DMS114 treated with DMSO at 0.1 percent for 48 hours (cell line): ENCODE measurements at regions not wholly inside any gene's neighbourhood (a gene's known extent, or its start where the extent isn't known, plus 50 kb on each side); places are given as distances from the start of the nearest gene placed in this dataset.
"Not testable (repeated sequence)": the region's sequence is repeated elsewhere in the genome, so short reads cannot be mapped to it uniquely, and the experiment has no call there.

Source experiments
- DNase-seq: peaks from one replicate; lab custom pipeline; 2025; ENCODE audit not compliant: unreplicated experiment; lab: John Stamatoyannopoulos, UW

DNA sequence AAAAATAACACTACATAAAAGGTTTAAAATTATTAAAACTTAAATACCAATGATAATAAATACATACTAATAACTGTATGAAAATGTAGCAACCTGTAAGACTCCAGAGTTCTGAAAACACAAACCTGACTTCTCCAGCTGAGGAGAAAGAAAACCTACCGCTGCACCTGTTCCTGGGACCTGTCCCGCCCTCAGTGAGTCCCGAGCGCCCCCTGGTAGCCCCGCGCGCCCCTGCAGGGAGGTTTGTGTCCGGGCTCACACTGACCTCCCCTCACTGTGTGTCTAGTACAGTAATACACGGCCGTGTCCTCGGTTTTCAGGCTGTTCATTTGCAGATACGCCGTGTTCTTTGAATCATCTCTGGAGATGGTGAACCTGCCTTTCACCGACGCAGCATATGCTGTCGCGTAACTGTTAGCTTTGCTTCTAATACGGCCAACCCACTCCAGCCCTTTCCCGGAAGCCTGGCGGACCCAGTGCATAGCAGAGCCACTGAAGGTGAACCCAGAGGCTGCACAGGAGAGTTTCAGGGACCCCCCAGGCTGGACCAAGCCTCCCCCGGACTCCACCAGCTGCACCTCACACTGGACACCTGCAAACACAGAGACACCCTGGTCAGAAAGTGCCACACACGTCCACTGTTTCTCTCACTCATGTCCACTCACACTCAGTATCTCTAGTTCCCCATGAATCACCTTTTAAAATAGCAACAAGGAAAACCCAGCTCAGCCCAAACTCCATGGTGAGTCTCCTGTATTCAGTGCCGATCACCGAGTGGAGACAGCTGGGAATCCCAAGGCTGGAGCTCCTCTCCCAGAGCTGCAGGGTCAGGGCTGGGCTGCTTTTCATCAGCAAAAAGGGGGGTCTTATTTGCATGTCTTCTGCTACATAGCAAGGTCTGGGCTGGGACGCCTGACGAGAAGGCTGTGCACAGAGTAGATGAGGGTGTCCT lies 1276.3 kb downstream of the TMEM121 start:
- DNase-seq = no peak

DNA sequence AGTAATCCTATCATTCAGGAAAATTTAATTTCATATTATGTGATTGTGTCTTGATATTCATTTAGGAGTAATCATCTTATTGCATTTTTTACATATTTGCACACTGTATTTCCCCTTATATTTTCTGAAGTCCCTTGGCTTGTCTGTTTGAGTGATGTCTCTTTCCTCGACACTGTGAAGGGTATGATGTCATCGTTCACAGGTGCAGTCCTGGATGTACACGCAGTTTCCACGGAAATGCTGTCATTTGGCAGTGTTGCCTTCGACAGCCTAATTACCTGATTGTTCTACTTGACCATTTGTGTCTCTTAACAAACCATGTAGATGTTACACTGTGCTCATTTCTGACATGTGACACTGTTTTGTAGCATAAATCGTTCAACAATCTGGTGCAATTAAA lies 1277.0 kb downstream of the TMEM121 start:
- no peak for DNase-seq

DNA sequence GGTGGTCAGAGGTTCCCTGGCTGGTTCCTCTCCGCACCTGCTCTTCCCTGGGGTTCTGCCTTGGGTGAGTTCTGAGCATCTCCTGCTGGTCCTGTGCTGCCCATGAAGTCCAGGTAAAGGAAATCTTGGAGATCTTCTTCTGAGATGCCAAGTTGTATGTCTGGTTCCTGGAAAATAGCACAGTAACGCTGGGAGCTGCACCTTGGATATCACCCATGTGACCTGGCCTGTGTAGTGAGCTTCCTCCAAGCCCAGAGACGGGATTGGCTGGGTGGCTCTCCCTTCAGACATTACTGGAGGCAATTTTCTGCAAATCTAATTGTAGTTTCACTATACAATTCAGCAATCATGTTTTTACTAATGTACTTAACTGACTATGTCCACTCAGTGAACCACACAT lies 1281.1 kb downstream of the TMEM121 start:
- no peak for DNase-seq

DNA sequence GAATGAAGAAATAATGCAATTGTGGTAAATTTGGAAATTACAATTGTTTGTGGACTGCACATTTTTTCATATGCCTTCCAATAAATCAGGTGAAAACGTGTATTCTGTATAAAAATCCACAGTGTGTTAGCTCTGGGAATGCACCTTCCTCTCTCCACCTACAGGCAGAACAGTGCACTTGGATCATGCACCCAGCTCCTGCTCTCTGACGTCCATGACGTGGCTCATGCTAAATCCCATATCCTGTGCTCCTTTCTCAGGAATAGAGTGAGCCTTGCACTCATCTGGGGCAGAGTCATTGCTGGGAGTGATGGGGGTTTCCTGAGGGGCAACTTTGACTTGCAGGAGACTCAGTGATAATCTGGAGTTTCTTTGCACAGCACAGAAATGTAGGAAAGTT lies 1282.1 kb downstream of the TMEM121 start:
- no peak for DNase-seq

DNA sequence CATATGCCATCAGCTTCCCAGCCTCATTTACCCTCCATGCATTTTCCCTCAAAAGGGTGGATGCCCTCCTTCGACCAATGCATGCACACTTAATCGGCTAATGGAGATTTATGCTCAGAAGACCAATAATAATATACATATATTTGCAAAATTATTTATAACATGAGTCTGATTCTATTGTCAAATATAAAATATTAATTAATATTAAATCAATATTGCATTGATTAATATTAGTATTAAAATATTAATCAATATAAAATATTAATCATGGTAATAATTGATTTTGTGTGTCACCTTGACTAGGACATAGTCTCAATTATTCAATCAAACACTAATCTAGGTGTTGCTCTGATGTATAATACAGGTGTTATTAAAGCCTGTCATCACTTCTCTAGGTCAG lies 1282.5 kb downstream of the TMEM121 start:
- DNase-seq = no peak

DNA sequence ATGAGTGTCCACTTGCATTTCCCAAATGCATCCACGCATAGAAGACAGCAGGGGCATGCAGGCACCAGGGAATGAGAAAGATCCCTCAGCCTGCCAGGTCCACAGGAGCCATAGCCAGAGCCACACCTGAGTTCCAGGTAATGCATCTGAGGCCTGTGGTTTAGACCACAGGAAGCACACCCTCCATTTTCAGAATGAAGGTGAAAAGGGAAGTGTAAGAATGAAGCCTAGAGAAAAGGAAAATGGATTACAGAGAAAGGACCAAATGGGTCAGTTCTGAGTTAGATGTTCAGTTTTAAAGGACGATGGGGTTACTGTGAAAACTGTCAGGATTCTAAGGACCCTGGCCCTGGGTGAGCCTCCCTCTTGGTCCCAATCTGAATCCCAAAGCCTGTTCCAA lies 1283.2 kb downstream of the TMEM121 start:
- DNase-seq = no peak

DNA sequence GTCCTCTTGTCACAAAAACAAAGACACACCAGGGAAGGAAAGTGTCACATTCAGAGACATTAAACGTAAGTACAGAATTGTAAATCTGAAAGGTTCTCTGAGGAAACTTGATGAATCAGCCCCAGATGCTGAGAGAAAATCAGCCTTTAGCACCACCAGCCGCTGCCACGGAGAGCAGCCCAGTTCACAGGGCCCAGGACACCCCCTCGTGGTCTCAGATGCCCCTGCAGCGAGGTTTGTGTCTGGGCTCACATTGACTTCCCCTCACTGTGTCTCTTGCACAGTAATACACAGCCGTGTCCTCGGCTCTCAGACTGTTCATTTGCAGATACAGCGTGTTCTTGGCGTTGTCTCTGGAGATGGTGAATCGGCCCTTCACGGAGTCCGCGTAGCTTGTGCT lies 1283.8 kb downstream of the TMEM121 start:
- not testable (repeated sequence) for DNase-seq

DNA sequence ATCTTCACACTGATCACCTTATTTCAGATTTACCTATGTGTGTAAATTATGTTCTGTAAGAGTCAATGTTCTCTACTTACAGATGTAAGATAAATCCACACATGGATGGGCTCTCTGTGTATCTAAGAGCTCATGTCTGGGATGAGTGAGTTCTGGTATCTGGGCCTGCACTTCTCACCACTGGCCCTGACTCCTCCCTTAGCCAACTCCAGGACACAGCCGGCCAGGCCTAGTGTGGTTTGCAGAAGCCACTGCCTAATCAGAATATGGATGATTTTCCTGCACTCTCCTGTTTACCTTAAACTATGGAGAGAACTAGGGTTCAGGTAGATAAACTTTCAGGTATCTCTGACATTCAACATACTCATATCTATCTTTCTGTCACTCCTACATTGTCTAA lies 1284.8 kb downstream of the TMEM121 start:
- DNase-seq = no peak

DNA sequence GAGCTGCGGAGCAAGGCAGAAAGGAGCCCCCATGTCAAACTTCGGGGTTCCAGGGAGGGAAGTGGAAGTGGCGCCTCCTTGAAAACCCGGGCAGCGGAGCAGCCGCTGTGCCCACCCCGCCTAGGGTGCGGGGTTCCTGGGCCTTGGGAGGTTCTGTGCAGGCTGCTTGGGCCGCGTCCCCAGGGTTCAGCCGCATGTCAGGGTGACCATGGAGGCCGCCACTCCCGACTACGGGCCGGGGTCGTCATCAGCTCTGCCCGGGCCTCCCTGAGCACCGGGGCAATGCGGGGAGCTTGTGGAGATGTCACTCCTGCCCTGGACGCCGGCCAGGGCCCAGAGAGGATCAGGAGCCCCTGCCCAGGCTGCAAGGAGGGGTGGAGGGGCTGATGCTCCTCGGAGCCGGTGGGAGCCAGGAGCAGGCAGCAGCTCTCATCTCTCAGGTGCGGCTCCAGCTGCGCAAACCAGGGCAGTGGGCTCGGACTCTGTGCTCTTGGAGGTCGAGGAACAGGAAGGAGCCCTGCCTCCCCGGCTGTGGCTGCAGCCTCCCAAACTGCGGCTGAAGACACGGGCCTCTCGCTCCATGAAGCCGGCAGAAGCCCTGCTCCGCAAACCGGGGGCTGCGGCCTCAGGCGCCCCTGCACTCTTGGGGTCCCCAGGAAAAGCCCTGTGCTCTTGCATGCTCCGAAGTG lies 1286.5 kb downstream of the TMEM121 start:
- no peak for DNase-seq

DNA sequence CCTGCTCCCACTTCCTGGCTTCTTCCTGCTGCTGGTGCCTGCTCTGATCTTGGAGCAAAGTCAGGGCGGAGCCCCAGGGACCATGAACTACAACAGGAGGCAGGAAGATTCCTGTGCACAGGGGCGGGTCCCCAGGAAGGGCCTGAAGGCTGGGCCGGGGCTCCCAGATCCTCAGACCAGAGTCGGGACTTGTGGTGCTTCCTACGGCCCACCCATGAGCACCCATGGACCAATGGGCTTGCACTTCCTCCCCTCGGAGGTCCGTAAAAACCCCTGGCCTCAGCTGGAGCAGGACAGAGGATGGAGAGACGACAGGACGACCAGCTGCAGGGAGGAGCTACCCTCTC lies 1287.1 kb downstream of the TMEM121 start:
- no peak for DNase-seq

DNA sequence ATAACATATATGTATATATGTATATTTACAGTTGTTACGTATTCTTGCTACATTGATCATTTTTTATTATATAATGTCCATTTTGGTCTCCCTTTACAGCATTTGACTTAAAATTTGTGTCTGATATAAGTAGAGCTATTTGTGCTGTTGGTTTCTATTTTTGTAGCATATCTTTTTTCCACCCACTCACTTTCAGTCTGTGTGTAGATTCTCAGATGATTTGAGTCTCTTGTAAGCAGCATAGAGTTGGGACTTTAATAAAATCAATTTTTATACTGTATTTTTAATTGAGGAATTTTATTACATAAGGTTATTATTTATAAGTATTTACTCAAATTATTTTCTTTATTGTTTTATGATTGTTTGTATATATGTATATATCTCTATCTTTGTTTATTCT lies 1293.7 kb downstream of the TMEM121 start:
- no peak for DNase-seq

DNA sequence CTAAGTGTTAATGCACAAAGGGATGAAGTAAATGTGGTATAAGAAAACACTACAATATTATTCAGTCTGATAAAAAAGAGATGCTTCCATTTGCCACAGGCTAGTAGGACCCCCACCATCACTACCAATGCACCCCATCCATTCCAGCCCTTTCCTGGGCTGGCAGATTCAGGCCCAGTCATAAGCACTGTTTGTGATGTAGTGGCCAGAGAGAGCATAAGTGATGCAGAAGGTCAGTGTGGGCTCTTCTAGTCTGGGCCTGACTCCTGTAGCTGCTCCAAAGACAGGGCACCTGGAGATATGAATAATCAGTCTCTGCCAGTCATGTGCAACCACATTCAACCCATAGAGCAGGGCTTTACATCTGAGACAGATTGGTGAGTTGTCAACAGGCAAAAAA lies 1294.7 kb downstream of the TMEM121 start:
- DNase-seq = no peak

DNA sequence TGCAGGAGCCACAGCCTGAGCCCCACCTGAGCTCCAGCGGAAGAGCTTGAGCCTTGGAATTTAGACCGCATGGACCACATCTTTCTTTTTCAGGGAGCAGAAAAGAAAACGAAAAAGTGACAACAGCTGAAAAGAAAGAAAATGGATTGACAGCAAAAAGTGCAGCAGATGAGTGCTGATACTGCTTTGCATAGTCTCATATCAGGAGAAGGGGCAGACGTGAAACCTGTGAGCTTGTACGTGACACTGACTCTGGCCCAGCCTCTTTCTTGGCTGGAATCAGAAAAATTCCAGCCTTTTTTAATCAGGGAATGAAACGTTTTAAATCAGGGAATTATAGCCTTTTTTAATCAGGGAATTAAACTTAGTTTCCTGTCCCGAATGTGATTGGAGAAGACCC lies 1296.5 kb downstream of the TMEM121 start:
- no peak for DNase-seq

DNA sequence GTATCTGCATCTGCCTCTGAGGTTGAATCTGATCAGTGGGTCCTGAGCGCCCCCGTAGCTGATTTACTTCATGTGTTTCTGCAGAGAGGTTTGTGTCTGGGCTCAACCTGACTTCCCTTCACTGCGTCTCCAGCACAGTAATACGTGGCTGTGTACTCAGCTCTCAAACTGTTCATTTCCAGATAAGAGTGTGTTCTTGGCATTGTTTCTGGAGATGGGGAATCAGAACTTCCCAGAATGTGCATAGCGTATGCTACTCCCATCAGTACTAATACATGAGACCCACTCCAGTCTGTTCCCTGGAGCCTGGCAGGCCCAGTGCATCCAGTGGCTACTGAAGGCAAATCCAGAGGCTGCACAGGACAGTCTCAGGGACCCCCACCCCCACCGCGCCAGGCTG lies 1297.2 kb downstream of the TMEM121 start:
- no peak for DNase-seq

DNA sequence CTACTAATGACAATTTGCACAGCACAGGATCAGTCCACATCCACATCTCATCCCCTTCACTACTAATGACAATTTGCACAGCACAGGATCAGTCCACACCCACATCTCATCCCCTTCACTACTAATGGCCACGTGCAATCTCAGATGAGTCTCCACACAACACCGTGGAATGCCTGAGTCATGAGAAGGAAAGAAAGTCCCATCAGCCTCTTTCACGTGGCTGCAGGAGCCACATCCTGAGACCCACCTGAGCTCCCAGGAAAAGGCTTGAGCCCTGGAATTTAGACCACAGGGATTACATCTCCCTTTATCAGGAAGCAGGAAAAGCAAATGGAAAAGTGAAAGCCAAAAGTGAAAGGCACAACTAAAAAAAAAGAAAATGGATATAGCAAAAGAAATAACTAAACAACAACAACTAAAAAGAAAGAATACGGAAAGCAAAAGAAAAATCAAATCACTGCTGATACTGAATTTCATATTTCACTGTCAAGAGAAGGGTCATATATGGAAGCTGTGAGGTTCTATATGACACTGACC lies 1300.5 kb downstream of the TMEM121 start:
- no peak for DNase-seq

DNA sequence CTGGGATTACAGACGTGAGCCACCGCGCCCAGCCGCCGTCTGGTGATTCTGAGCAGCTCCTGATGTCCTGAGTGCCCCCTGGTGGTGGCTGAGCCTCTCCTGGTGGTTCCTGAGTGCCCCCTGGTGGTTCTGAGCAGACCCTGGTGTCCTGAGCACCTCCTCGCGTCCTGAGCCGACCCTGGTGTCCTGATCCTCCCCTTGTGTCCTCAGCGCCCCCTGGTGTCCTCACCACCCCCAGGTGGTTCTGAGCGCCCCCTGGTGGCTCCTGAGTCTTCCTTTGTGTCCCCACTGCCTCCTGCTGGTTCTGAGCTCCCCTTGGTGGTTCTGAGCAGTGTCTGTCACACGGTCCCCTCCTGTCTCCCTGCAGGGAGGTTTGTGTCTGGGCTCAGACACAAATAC lies 1304.9 kb downstream of the TMEM121 start:
- no peak for DNase-seq

DNA sequence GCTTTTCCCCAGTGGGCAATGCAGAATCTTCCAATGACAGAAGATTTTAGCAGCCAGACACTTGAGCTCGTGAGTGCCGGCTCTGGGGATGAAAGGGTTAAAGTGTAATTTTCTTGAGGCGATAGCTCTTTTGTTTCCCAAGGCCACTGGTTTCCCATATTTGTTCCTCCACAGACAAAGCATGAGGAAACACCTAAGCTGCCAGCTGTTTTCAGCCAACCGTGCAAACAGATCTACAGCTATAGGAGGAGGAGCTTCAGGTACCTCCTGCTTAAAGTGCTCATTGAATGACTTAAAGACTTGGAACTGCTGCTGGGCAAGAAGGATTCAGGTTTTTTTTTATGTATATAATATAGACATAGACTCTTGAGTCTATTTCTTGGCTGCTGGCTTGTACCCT lies 1311.5 kb downstream of the TMEM121 start:
- DNase-seq = no peak

DNA sequence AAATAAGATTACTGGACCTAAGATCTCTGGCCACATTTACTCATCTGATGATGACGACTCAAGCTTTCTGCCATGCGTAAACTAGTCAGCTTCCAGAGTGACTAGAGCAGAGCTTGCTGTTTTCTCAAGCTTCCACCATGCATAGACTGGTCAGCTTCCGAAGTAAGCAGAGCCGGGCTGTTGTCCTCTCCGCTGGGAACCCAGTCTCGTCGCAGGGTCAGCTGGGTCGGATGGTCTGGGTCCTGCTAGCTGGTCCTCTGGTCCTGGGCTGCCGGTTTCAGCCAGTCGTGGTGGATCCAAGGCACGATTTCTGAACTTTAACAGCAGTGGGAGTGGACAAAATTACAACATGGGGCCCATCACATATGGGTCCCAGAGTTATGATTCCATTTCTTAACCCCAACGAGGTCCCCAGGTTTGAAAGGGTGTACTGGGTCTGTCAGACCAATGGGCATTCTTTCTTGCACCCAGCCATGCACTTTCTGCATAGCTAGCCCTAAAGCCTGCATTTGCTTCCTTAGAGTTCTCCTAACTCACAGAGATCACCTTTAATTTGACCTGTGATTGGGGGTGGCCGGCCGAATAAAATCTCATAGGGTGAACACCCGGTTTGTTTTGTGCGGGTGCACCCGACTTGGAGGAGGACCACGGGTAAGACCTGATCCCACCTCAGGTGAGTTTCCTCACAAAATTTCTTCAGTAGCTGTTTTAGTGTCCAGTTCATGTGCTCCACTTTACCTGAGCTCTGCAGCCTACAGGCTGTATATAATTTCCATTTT lies 1312.8 kb downstream of the TMEM121 start:
- no peak for DNase-seq

DNA sequence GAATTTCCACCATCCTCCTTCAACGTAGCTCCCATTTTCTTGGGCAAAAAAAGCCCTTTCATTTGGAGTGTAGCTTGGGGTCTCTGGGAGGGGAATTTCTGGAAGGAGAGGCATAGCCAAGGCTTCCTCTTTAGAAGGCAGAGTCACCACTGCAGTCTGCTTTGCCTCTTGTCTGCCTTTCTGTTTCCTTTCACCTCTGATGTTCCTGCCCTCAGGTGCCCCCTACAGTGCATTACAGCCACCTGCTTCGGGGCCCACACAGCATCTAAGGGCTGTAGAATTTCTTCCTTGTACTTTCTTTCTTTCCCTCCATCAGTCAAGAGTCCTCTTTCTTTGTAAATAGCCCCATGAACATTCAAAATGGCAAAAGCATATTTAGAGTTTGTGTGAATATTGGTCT lies 1313.9 kb downstream of the TMEM121 start:
- no peak for DNase-seq

DNA sequence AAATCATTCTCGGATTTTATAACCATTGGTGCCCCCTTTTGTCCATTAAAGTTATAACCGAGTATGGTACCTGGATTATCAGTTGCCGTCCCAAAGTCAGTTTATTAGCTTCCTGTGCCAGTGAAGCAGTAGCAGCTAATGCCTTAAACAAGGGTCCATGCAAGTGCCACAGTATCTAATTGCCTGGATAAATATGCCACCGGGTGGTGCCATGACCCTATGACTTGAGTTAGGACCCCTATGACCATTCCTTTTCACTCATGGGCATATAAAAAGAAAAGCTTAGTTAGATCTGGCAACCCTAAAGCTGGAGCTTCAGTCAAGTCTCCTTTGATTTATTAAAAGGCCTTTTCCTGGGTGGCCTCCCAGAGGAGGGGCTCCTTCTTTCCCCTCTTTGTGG lies 1314.6 kb downstream of the TMEM121 start:
- DNase-seq = no peak

DNA sequence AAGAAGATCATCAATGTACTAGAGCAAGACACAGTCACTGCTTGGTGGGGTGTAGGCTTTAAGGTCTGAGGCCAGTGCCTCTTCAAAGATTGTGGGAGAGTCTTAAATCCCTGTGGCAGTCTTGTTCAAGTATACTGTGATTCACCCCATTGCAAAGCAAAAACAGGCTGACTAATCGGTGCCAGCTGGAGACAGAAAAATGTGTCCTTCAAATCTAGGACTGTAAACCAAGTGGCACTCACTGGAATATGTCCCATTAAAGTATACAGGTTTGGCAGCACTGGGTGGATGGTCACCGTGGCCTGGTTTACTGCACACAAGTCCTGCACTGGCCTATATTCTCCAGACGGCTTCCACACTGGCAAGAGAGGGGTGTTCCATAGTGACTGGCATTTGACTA lies 1315.3 kb downstream of the TMEM121 start:
- DNase-seq = no peak

DNA sequence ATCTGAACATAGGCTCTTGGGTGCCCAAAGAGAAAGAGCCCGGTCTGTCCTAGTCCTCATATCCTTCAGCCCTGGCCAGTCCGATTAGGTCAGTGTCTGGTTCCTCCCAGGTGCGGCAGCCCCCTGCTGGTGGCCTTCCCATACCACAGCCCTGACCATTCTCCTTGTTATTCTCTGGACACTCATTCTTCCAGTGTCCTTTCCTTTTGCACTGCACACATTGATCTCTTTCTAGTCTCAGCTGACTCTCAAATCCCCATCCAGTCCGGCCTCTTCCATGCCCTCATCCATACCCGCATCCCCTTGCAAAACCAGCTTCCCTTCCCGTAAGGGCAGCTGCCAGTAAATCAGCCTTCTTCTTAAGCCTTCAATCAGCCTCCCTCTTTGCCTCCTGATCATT lies 1316.3 kb downstream of the TMEM121 start:
- DNase-seq = no peak
